Erythroblast (primary cell): ENCODE measurements at regions not wholly inside any gene's neighbourhood (a gene's known extent, or its start where the extent isn't known, plus 50 kb on each side); places are given as distances from the start of the nearest gene placed in this dataset.

Experiments used
- GATA1 ChIP-seq: IDR thresholded peaks from 2 replicates; pipeline ENCODE4 v1.6.1; 2011; ENCODE audit warnings: low read depth, mild to moderate bottlenecking, control low read depth, low read length, moderate library complexity
- POLR2A ChIP-seq: IDR thresholded peaks from 2 replicates; pipeline ENCODE4 v1.6.1; 2011; ENCODE audit warnings: mild to moderate bottlenecking, low read length

DNA sequence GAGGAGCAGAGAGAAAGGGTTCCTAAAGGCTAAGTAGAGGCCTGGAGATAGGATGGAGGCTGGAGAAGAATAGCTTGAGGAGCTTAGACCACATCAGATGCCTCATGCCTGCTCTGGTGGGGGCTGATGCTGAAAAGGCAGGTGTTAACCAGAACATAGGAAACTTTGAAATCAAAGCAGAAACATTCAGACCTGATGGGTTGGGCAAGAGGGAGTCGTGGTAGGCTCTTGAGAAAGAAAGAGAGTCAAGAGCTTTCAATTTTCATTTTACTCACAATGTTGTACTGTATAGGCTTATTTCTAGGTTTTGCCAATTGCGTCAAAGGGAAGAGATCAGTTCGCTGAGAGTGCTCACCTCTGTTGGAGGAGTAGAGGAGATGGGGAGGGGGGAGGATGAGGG, 406.6 kb upstream of the SALL1 start:
- TF ChIP-seq POLR2A (no peak), GATA1 (no peak)
